Natural killer cell (primary cell): ENCODE measurements at regions not wholly inside any gene's neighbourhood (a gene's known extent, or its start where the extent isn't known, plus 50 kb on each side); places are given as distances from the start of the nearest gene placed in this dataset.

Experiments
- ATAC-seq, 3 donors: fragments of 150-1000 bp in 2 of 3; fragments of 200-7000 bp in 1 of 3; cut with Tn5 transposase; 1 replicate in 1 of 3; 2 replicates in 2 of 3; pipeline ENCODE4 v1.10.0; 2021; ENCODE audit warnings: mild to moderate bottlenecking in 2 of 3, moderate library complexity in 2 of 3
- DNase-seq, 2 donors: peaks; one replicate each; pipeline versions ENCODE4 v3.0.0 to v3.0.0-alpha.2; 2013 to 2021; ENCODE audit warnings: mixed read lengths in 1 of 2
- H3K27ac ChIP-seq: one replicate; pipeline ENCODE4 v1.5.1; 2013; ENCODE audit warnings: mild to moderate bottlenecking, low read length
- H3K27me3 ChIP-seq: one replicate; pipeline ENCODE4 v1.6.1; 2013; ENCODE audit warnings: low read length; ENCODE audit not compliant: control insufficient read depth, insufficient read depth
- H3K36me3 ChIP-seq: one replicate; pipeline ENCODE4 v1.6.1; 2013; ENCODE audit warnings: low read length; ENCODE audit not compliant: control insufficient read depth, insufficient read depth
- H3K4me1 ChIP-seq: one replicate; pipeline ENCODE4 v1.6.1; 2013; ENCODE audit warnings: low read length; ENCODE audit not compliant: control insufficient read depth, insufficient read depth
- H3K4me3 ChIP-seq: one replicate; pipeline ENCODE4 v1.5.1; 2013; ENCODE audit warnings: low read length
- H3K9me3 ChIP-seq: one replicate; pipeline ENCODE4 v1.6.1; 2013; ENCODE audit warnings: low read length; ENCODE audit not compliant: control insufficient read depth, insufficient read depth
- H3K27ac Mint-ChIP-seq, 2 donors: one replicate each; pipeline ENCODE4 v1.8.0; 2022; ENCODE audit warnings: mild to moderate bottlenecking in 2 of 2, mixed read lengths in 2 of 2, moderate library complexity in 1 of 2
- H3K27me3 Mint-ChIP-seq, 2 donors: one replicate each; pipeline ENCODE4 v1.8.0; 2022; ENCODE audit warnings: low read depth in 2 of 2, mixed read lengths in 2 of 2
- H3K36me3 Mint-ChIP-seq: one replicate; pipeline ENCODE4 v1.8.0; 2022; ENCODE audit warnings: mixed read lengths
- H3K4me1 Mint-ChIP-seq, 2 donors: one replicate each; pipeline ENCODE4 v1.8.0; 2022; ENCODE audit warnings: mixed read lengths in 2 of 2
- H3K4me3 Mint-ChIP-seq: one replicate; pipeline ENCODE4 v1.8.0; 2022; ENCODE audit warnings: mild to moderate bottlenecking, moderate library complexity, mixed read lengths
- H3K9me3 Mint-ChIP-seq, 2 donors: one replicate each; pipeline ENCODE4 v1.8.0; 2022; ENCODE audit warnings: mixed read lengths in 2 of 2
- CTCF ChIP-seq: fragments of 200-600 bp; IDR thresholded peaks from one replicate; pipeline ENCODE4 v1.8.0; 2022; ENCODE audit warnings: antibody characterized with exemption
- WGBS: methylation state at CpG from one replicate; pipeline ENCODE4 v1.1.7; 2013; ENCODE audit warnings: missing lambda C conversion rate; ENCODE audit not compliant: insufficient coverage; 5-methylcytosine and 5-hydroxymethylcytosine counted together
- intact Hi-C: fragments of 100-400 bp; cut with micrococcal nuclease; formaldehyde crosslinking; loops from one replicate; pipeline ENCODE4 v1.14.2; 2022

GRCh38 chr14:100401792-100402191 lies 78.7 kb downstream of the SLC25A47 start:
- intact Hi-C loops: no loop called here
- peaks cover 60 to 61% of the 10 kb centered on the region in 2 donors for H3K4me1 Mint-ChIP-seq
- TF ChIP-seq CTCF: no peak

GRCh38 chr14:100402631-100403030 lies 79.5 kb downstream of the SLC25A47 start:
- no peaks in the 10 kb centered on the region for H3K27me3 ChIP-seq
- Mint-ChIP-seq H3K27me3 (peaks cover 7 to 11% of the 10 kb centered on the region in 2 donors), H3K9me3 (no peaks in the 10 kb centered on the region), H3K27ac (no peak overlapping the region), H3K4me3 (no peak overlapping the region), H3K4me1 (peaks cover 69% of the 10 kb centered on the region in 2 donors), H3K36me3 (no peaks in the 10 kb centered on the region)
- ATAC-seq (no peak), DNase-seq (no peak)
- no peak overlapping the region for H3K27ac ChIP-seq
- H3K9me3 ChIP-seq: no peaks in the 10 kb centered on the region
- WGBS: 56% methylated on average over 7 of the region's 7 CpGs
- no peak for TF ChIP-seq CTCF
- peaks cover 49% of the 10 kb centered on the region for H3K4me1 ChIP-seq
- H3K36me3 ChIP-seq: no peaks in the 10 kb centered on the region
- intact Hi-C loops: no loop called here
- H3K4me3 ChIP-seq: no peak overlapping the region

More at GRCh38 chr14:100401792-100402191, 78.7 kb downstream of the SLC25A47 start:
- Mint-ChIP-seq H3K9me3 (no peaks in the 10 kb centered on the region), H3K27ac (no peak overlapping the region), H3K4me3 (no peak overlapping the region), H3K27me3 (peaks cover 7 to 18% of the 10 kb centered on the region in 2 donors), H3K36me3 (no peaks in the 10 kb centered on the region)
- H3K4me1 ChIP-seq: peaks cover 41% of the 10 kb centered on the region
- 84% methylated on average over 3 of the region's 3 CpGs for WGBS
- no peaks in the 10 kb centered on the region for H3K9me3 ChIP-seq
- no peak for ATAC-seq
- no peaks in the 10 kb centered on the region for H3K27me3 ChIP-seq
- no peaks in the 10 kb centered on the region for H3K36me3 ChIP-seq
- H3K4me3 ChIP-seq: no peak overlapping the region
- H3K27ac ChIP-seq: no peak overlapping the region
- no peak for DNase-seq

- WGBS: 94% methylated on average over 4 of the region's 5 CpGs
- H3K27ac Mint-ChIP-seq: no peak overlapping the region
- H3K27me3 ChIP-seq: no peaks in the 10 kb centered on the region
Measured at GRCh38 chr14:100403105-100403504, 80.0 kb downstream of the SLC25A47 start.

More at GRCh38 chr14:100403105-100403504, 80.0 kb downstream of the SLC25A47 start:
- intact Hi-C loops: no loop called here
- Histone ChIP-seq H3K4me1 (peaks cover 53% of the 10 kb centered on the region), H3K9me3 (no peaks in the 10 kb centered on the region), H3K36me3 (no peaks in the 10 kb centered on the region), H3K4me3 (no peak overlapping the region), H3K27ac (no peak overlapping the region)
- Mint-ChIP-seq H3K4me3 (no peak overlapping the region), H3K9me3 (no peaks in the 10 kb centered on the region), H3K27me3 (peaks cover 7 to 11% of the 10 kb centered on the region in 2 donors), H3K4me1 (peaks cover 72 to 73% of the 10 kb centered on the region in 2 donors), H3K36me3 (no peaks in the 10 kb centered on the region)
- TF ChIP-seq CTCF: no peak
- ATAC-seq (no peak), DNase-seq (no peak)
